SJCRH30 (cell line): ENCODE measurements at regions not wholly inside any gene's neighbourhood (a gene's known extent, or its start where the extent isn't known, plus 50 kb on each side); places are given as distances from the start of the nearest gene placed in this dataset.

Experiments
- DNase-seq, 2 experiments: peaks; one replicate each; pipeline ENCODE4 v3.0.0-alpha.2; 2015 to 2020
- H3K27ac ChIP-seq: fragments of 250-450 bp; sonication (Bioruptor Pico); 2 replicates; pipeline ENCODE4 v1.5.1; 2020; ENCODE audit warnings: mild to moderate bottlenecking, moderate library complexity
- H3K27me3 ChIP-seq: fragments of 250-450 bp; sonication (Bioruptor Pico); 2 replicates; pipeline ENCODE4 v1.5.1; 2020; ENCODE audit warnings: mild to moderate bottlenecking, moderate library complexity
- H3K36me3 ChIP-seq: fragments of 250-450 bp; sonication (Bioruptor Pico); 2 replicates; pipeline ENCODE4 v1.5.1; 2020; ENCODE audit warnings: mild to moderate bottlenecking, moderate library complexity
- H3K4me1 ChIP-seq: fragments of 250-450 bp; sonication (Bioruptor Pico); 2 replicates; pipeline ENCODE4 v1.5.1; 2020; ENCODE audit warnings: mild to moderate bottlenecking, moderate library complexity
- H3K4me3 ChIP-seq: fragments of 250-450 bp; sonication (Bioruptor Pico); 2 replicates; pipeline ENCODE4 v1.5.1; 2020; ENCODE audit warnings: mild to moderate bottlenecking, moderate library complexity
- H3K9me3 ChIP-seq: fragments of 250-450 bp; sonication (Bioruptor Pico); replicated peaks from 2 replicates; pipeline ENCODE4 v1.5.1; 2020; ENCODE audit warnings: mild to moderate bottlenecking, moderate library complexity

DNA sequence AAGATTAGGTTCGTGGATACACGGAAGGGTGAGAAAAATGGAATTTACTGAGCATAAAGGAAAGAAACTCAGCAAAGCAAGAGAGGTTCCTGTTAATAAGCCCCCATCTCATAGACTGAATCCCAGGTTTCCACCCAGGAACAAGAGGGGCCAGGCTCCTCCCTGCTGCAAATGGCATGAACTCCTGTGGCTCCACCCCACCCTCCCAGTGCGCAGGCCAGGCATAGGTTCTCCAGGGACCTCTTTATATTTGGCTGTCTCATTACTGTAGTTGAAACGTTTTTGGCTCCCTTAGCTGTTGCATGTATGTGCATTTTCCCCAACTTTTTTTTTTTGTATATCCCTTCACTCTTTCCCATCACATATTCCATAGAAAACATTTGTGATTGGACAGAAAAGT lies 217.8 kb upstream of the NRP1 start:
- no peak for DNase-seq
- H3K9me3 ChIP-seq, result no peaks in the 10 kb centered on the region; the same call in 1 of the 2 replicates
- no peak overlapping the region for H3K27ac ChIP-seq
- H3K27me3 ChIP-seq, result peaks cover 3% of the 10 kb centered on the region; the same call in 1 of the 2 replicates
- H3K36me3 ChIP-seq, result no peaks in the 10 kb centered on the region
- no peak overlapping the region for H3K4me3 ChIP-seq
- H3K4me1 ChIP-seq, result no peaks in the 10 kb centered on the region

DNA sequence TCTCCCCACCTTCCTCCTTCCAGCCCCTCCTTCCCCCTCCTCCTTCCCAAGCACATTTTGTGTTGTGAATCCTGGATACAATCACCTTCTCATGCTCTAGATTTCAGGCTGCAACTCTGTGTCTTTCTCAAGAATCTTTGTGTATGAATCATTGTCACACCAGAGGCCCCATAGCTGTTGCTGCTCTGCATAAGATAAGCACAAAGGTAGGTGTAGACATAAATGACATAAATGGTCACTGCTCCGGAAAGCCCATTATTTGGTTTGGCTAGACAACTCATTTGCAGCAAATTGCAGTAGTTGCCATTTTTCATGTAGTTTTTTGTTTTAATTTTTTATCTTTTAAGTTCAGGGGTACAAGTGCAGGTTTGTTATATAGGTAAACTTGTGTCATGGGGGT lies 216.3 kb upstream of the NRP1 start:
- Histone ChIP-seq H3K4me1 (no peaks in the 10 kb centered on the region), H3K4me3 (no peak overlapping the region), H3K36me3 (no peaks in the 10 kb centered on the region), H3K27ac (no peak overlapping the region), H3K27me3 (no peaks in the 10 kb centered on the region; the same call in 1 of the 2 replicates), H3K9me3 (no peaks in the 10 kb centered on the region; the same call in 1 of the 2 replicates)
- DNase-seq, result no peak

DNA sequence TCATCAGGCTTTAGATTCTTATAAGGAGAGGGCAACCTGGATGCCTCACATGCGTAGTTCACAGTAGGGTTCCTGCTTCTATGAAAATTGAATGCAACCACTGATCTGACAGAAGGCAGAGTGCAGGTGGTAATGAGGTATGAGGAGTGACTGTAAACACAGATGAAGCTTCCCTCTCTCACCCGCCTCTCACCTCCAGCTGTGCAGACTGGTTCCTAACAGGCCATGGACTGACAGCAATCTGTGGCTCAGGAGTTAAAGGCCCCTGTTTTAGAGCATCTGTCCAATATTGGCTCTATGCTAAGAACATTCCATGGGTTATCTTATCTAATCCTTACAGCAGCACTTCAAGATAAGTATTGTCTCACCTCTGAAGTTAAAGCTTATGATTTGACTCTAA lies 213.5 kb upstream of the NRP1 start:
- no peaks in the 10 kb centered on the region for H3K4me1 ChIP-seq
- no peaks in the 10 kb centered on the region for H3K27me3 ChIP-seq
- no peak overlapping the region for H3K4me3 ChIP-seq
- H3K27ac ChIP-seq, result no peak overlapping the region
- no peaks in the 10 kb centered on the region; the same call in 1 of the 2 replicates for H3K9me3 ChIP-seq
- H3K36me3 ChIP-seq, result no peaks in the 10 kb centered on the region
- DNase-seq, result no peak

DNA sequence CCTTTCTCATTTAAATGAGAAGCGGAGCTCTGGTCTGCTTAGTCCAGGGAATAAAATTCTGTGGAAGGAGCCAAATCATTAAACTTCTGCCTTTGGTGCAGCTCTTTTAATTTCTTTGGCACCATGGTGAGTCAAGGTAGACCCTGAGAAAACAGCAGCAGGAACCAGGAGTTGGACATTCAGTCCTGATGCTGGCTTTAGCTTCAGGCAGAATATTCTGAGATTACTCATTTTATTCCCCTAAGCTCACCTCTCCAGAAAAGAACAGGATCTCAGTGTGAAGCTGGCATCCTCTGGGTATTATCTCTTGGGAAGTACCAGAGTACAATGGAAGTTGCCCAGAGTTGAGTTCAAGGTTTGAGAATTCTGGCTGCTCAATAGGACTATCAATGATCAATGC lies 211.6 kb upstream of the NRP1 start:
- Histone ChIP-seq H3K4me1 (no peaks in the 10 kb centered on the region), H3K36me3 (no peaks in the 10 kb centered on the region), H3K9me3 (no peaks in the 10 kb centered on the region; the same call in 1 of the 2 replicates), H3K27ac (no peak overlapping the region), H3K27me3 (no peaks in the 10 kb centered on the region), H3K4me3 (no peak overlapping the region)
- DNase-seq, result no peak

DNA sequence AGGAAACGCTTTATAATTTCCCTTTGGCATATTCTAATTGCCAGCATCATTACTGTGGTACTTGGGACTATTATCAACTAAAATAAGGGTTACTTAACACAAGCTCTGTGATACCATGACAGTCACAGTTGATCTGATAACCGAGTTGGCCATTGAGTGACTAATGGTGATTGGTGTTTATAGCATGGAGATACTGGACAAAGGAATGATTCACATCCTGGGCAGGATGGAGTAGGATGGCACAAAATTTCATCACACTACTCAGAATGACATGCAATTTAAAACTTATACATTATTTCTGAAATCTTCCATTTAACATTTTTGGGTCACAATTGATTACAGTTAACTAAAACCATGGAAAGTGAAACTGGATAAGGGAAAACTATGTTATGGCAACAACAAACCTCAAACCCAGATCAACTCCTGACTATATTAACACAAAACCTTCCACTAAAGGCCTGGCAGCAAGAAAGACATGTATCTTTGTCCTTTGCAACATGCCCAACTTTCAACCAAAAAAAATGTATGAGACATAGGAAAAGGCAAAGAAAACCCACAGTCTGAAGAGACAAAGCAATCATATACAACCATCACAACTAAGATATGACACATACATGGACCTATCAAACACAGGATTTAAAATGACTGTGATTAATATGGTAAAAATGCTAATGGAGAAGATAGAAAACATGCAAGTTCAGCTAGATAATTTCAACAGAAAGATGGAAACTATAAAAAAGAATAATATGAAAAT lies 208.5 kb upstream of the NRP1 start:
- Histone ChIP-seq H3K27ac (no peak overlapping the region), H3K27me3 (no peaks in the 10 kb centered on the region), H3K36me3 (no peaks in the 10 kb centered on the region), H3K4me3 (no peak overlapping the region), H3K9me3 (no peaks in the 10 kb centered on the region), H3K4me1 (no peaks in the 10 kb centered on the region)
- no peak for DNase-seq

DNA sequence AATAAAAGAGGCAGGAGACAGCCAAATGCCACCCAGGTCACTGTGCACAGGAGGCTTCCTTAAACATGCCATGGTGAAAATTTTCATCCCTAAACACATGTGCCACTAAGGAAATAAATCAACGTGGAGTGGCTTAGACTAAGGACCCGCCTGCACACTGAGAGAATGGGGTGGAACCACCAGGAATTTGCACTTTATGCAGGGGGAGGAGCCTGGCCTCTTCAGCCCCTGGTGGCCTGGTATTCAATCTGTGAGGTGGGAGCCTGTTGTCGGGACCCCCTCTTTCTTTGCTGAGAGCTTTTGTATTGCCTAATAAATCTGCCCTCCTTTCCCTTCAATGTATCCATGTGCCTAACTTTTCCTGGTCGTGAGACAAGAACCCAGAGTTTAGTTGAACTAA lies 204.6 kb upstream of the NRP1 start:
- DNase-seq, result no peak
- H3K4me1 ChIP-seq, result no peaks in the 10 kb centered on the region

DNA sequence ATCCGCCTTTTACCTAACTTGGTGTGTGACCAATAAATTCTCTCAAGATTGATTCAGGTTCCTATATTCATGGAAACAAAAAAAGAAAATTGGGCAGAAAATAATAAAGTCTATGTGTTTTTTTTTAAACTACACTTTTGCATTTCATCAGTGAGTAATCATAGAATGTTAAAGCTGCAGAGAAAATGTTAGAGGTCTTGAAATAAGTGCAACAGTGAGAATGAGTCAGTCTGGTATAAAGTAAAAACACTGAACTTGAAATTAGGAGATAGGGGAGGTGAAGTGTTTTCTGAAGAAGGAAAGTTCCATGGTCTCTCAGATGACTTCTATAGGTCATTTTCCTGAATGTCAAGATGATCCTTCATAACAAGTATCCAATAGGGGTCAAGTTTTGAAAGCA lies 202.6 kb upstream of the NRP1 start:
- H3K27me3 ChIP-seq, result no peaks in the 10 kb centered on the region
- no peak overlapping the region for H3K27ac ChIP-seq
- H3K9me3 ChIP-seq, result no peaks in the 10 kb centered on the region
- no peak overlapping the region for H3K4me3 ChIP-seq
- no peak for DNase-seq
- H3K4me1 ChIP-seq, result no peaks in the 10 kb centered on the region
- H3K36me3 ChIP-seq, result no peaks in the 10 kb centered on the region

More for the DNA sequence above, 204.6 kb upstream of the NRP1 start:
- no peaks in the 10 kb centered on the region for H3K9me3 ChIP-seq
- no peaks in the 10 kb centered on the region for H3K27me3 ChIP-seq
- no peak overlapping the region for H3K27ac ChIP-seq
- no peak overlapping the region for H3K4me3 ChIP-seq
- no peaks in the 10 kb centered on the region for H3K36me3 ChIP-seq

DNA sequence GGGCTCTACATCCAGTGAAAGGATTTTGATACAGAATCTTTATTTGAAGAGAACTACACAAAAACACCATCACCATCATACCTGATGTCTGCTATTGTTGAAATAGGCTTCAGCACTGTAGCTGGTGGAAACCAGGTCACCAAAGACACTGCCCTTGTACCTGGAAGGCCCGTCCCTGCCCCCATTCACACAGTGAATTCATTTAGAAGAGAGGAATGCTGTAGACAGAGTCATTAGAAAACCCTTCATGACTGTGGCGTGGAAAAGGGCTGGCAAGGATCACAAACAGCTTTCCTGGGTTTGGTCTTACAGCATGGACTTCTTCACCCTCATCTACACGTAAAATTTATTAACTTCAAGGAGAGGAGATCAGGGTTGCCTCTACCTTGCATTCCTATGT lies 202.0 kb upstream of the NRP1 start:
- DNase-seq, result no peak
- no peak overlapping the region for H3K27ac ChIP-seq
- H3K4me1 ChIP-seq, result no peaks in the 10 kb centered on the region
- no peak overlapping the region for H3K4me3 ChIP-seq
- H3K36me3 ChIP-seq, result no peaks in the 10 kb centered on the region
- H3K27me3 ChIP-seq, result no peaks in the 10 kb centered on the region
- H3K9me3 ChIP-seq, result no peaks in the 10 kb centered on the region

DNA sequence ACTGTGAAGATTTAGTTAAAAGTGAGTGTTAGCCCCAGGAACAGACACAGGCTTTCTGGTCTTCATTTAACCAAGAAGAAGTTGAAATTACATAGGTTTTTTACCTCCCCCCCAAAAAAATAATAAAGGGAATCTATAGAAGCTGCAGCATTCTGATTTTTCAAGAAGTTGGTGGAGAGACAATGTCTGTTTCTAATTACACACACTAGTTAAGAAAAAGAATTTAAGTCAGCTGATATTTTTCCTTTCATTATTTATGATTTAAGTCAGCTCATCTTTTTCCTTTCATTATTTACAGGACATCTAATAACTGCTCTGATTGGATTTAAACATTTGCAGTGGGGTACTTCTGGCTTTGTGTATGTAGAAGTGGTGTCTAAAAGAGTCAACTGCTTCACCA lies 201.4 kb upstream of the NRP1 start:
- H3K4me1 ChIP-seq, result no peaks in the 10 kb centered on the region
- H3K36me3 ChIP-seq, result no peaks in the 10 kb centered on the region
- no peak overlapping the region for H3K27ac ChIP-seq
- DNase-seq, result no peak
- H3K27me3 ChIP-seq, result no peaks in the 10 kb centered on the region
- no peak overlapping the region for H3K4me3 ChIP-seq
- H3K9me3 ChIP-seq, result no peaks in the 10 kb centered on the region

DNA sequence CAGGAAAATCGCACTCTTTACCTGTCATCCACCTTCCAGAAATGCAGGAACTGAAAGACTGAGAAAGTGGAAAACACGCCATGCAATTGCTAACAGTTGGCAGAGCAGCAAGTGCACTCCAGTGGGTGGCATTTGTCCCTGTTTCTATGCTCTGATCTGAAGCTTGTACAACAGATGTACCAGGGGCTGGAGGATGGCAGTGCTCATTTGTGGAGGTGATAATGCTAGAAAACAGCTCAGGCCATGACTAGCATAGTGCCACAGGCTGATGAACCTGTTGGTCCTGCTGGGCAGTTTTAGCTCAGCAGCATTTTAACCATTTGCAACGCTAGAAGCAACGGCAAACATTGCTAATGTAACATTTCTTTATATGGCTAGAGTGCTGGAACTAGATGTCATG lies 199.9 kb upstream of the NRP1 start:
- Histone ChIP-seq H3K27me3 (no peaks in the 10 kb centered on the region), H3K36me3 (no peaks in the 10 kb centered on the region), H3K4me3 (no peak overlapping the region), H3K9me3 (no peaks in the 10 kb centered on the region), H3K4me1 (no peaks in the 10 kb centered on the region), H3K27ac (no peak overlapping the region)
- DNase-seq, result no peak

DNA sequence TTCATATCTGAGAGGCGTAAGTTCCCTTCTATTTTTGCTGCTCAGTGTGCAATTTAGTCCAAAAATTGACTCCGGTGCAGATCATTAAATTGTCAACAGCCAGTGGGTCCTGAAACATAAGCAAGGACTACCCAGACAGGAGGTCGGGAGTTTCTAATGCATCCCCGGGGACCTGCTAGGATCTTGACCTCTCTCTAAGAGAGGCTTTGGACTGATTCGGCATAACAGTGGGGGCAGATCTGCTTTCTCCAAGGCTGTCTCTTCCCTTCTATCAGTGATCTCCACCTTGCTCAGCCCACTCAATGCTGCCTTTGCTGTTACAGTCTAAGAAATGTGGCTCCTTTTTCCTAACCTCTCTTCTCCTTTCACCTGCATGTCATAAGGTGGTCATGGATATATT lies 199.1 kb upstream of the NRP1 start:
- Histone ChIP-seq H3K27me3 (no peaks in the 10 kb centered on the region), H3K4me1 (no peaks in the 10 kb centered on the region), H3K27ac (no peak overlapping the region), H3K4me3 (no peak overlapping the region), H3K36me3 (no peaks in the 10 kb centered on the region), H3K9me3 (no peaks in the 10 kb centered on the region)
- no peak for DNase-seq

DNA sequence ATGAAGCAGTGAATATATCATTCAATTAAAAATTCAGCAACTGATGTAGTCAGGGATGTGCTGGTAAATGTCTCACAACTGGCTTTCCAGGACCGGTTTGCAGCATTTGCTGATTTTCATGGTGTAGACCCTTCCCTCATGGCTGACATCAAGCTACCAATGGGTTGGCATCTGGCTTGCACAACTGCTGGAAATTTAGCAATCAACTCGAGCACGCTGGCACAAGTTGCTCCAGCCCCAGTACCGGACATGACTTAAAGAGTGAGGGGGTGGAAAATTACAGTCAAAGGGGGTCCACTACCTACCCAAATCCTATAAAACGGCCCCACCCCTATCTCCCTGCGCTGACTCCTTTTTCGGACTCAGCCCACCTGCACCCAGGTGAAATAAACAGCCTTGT lies 198.4 kb upstream of the NRP1 start:
- H3K27me3 ChIP-seq, result no peaks in the 10 kb centered on the region

DNA sequence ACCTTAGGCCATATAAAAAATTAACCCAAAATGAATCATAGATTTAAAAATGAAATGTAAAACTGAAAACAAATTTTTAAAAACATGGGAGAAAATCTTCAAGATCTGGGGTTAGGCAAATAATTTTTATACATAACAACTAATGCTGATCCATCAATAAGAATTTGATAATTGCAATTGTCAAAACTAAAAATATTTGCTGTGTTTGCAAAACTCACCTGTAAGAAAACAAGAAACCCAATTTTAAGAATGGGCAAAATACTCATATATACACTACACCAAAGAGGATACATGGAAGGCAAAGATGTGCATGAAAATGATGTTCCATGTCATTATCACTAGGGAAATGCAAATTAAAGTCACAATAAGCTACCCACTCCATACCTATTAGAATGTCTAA lies 194.8 kb upstream of the NRP1 start:
- no peak overlapping the region for H3K27ac ChIP-seq
- no peaks in the 10 kb centered on the region for H3K27me3 ChIP-seq
- H3K4me1 ChIP-seq, result no peaks in the 10 kb centered on the region
- H3K4me3 ChIP-seq, result no peak overlapping the region
- no peak for DNase-seq
- no peaks in the 10 kb centered on the region for H3K36me3 ChIP-seq
- H3K9me3 ChIP-seq, result no peaks in the 10 kb centered on the region

More for the DNA sequence above, 198.4 kb upstream of the NRP1 start:
- H3K4me3 ChIP-seq, result no peak overlapping the region
- H3K27ac ChIP-seq, result no peak overlapping the region
- no peaks in the 10 kb centered on the region for H3K36me3 ChIP-seq
- no peaks in the 10 kb centered on the region for H3K9me3 ChIP-seq
- H3K4me1 ChIP-seq, result no peaks in the 10 kb centered on the region
- DNase-seq, result no peak

DNA sequence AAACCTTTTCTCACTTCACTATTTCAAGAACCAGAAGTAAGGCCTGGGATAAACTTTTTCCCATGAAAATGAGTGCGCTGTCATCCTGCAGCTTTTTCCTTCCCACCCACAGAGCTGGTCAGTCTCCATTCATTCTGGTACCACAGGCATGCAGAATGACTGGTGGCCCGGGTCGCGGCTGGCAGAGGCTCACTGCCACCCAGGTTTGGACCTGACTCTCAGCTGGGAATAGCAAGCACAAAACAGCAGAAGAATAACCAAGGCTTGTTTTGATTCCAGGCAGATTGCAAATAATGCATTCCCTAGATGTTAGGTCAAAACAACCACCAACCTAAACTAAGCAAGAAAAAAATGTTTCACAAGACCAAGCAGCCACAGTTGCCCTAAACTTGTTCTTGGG lies 190.5 kb upstream of the NRP1 start:
- DNase-seq, result no peak
- Histone ChIP-seq H3K27ac (no peak overlapping the region), H3K4me3 (no peak overlapping the region), H3K9me3 (no peaks in the 10 kb centered on the region), H3K27me3 (no peaks in the 10 kb centered on the region), H3K4me1 (no peaks in the 10 kb centered on the region), H3K36me3 (no peaks in the 10 kb centered on the region)

DNA sequence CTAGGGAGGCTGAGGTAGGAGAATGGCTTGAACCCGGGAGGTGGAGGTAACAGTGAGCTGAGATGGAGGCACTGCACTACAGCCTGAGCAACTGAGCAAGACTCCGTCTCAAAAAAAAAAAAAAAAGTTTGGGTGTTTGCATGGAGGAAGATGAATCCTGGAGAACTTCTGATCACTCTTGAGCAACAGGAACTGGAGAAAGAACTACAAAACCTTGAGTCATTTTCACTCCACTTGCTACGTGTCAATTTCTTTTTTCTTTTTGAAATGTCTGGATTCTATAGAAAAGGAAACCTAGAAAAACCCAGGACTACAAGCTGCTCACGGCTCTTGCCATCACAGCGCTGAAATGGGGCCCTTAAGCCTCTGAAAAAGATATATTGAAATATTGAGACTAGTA lies 189.6 kb upstream of the NRP1 start:
- Histone ChIP-seq H3K27ac (no peak overlapping the region), H3K9me3 (no peaks in the 10 kb centered on the region), H3K4me1 (no peaks in the 10 kb centered on the region), H3K4me3 (no peak overlapping the region), H3K36me3 (no peaks in the 10 kb centered on the region), H3K27me3 (no peaks in the 10 kb centered on the region)
- no peak for DNase-seq

DNA sequence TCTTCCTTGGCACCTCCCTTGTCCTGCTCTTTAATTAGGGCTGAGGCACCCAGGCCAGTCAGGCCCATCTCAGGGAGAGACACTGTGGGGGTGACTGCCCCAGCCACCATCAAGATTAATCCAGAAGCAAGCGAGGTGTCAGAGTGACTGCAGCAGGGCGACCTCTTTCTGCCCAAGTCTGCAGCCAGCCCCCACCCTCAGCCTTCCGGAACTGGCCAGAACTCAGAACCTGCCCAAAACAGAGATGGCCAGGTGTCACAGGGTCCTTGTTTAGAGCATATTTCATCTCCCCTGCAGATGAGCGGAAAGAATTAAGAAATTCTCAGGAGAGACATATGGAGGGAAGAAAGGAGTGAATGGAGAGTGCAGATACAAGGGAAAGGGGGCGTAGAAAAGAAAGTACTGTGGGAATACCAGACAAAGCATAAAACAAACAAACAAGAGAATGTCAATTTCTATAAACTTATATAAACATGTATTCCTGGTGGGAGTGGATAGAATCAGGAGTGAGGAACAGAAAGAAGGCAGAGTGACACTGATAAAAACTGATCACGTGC lies 188.8 kb upstream of the NRP1 start:
- DNase-seq, result no peak
- H3K4me3 ChIP-seq, result no peak overlapping the region
- no peak overlapping the region for H3K27ac ChIP-seq
- no peaks in the 10 kb centered on the region for H3K27me3 ChIP-seq
- H3K9me3 ChIP-seq, result no peaks in the 10 kb centered on the region
- H3K4me1 ChIP-seq, result no peaks in the 10 kb centered on the region
- no peaks in the 10 kb centered on the region for H3K36me3 ChIP-seq
